Natural killer cell treated with Interleukin-12 subunit alpha and Interleukin-12 subunit beta and Interleukin-15 and Interleukin-18, amount 100 ng/mL, for 72 hours (primary cell): ENCODE measurements at regions not wholly inside any gene's neighbourhood (a gene's known extent, or its start where the extent isn't known, plus 50 kb on each side); places are given as distances from the start of the nearest gene placed in this dataset.

Experiments
- ATAC-seq, 2 donors: fragments of 150-1000 bp; cut with Tn5 transposase in 1 of 2; sonication (Bioruptor Pico), chemical (Tn5 transposase) in 1 of 2; 2 replicates each; pipeline ENCODE4 v1.10.0; 2021
- DNase-seq: peaks from one replicate; pipeline ENCODE4 v3.0.0; 2022; ENCODE audit warnings: low spot score
- H3K27ac Mint-ChIP-seq, 2 donors: 1 replicate in 1 of 2; 2 replicates in 1 of 2; pipeline ENCODE4 v1.8.0; 2022; ENCODE audit warnings: mixed read lengths in 2 of 2, mild to moderate bottlenecking in 1 of 2, moderate library complexity in 1 of 2
- H3K27me3 Mint-ChIP-seq, 2 donors: 1 replicate in 1 of 2; 2 replicates in 1 of 2; pipeline ENCODE4 v1.8.0; 2022; ENCODE audit warnings: mixed read lengths in 2 of 2
- H3K36me3 Mint-ChIP-seq: one replicate; pipeline ENCODE4 v1.8.0; 2022; ENCODE audit warnings: mixed read lengths
- H3K4me1 Mint-ChIP-seq, 2 donors: 1 replicate in 1 of 2; 2 replicates in 1 of 2; pipeline ENCODE4 v1.8.0; 2022; ENCODE audit warnings: low read depth in 2 of 2, mixed read lengths in 2 of 2, mild to moderate bottlenecking in 1 of 2
- H3K4me3 Mint-ChIP-seq: one replicate; pipeline ENCODE4 v1.8.0; 2022; ENCODE audit warnings: mixed read lengths
- H3K9me3 Mint-ChIP-seq: 2 replicates; pipeline ENCODE4 v1.8.0; 2022; ENCODE audit warnings: mixed read lengths

DNA sequence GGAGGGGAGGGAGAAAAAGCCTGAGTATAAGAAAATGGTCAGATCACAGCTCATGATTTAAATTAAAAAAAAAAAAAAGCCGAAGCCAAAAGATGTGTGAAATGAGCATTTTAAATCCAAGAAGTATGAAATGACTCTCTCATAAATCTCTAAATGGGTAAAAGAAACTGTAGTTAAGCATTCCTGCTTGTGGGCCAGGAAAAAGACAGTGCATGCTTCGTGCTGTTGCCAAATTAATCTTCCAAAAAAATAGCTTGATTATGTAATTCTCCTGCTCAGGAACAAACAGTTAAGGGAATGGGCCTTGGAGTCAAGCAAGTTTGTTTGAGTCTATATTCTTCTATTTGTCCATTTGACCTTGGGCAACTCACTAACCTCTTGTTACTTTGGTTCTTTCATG, 325.4 kb upstream of the SEL1L start:
- DNase-seq, result no peak
- Mint-ChIP-seq H3K36me3 (peaks cover 12% of the 10 kb centered on the region), H3K27me3 (no peaks in the 10 kb centered on the region), H3K4me1 (no peaks in the 10 kb centered on the region), H3K9me3 (peaks cover 21% of the 10 kb centered on the region), H3K4me3 (no peak overlapping the region), H3K27ac (no peak overlapping the region)
- no peak for ATAC-seq

- no peak for ATAC-seq
- Mint-ChIP-seq H3K4me1 (no peaks in the 10 kb centered on the region), H3K4me3 (no peak overlapping the region), H3K9me3 (peaks cover 12% of the 10 kb centered on the region), H3K27ac (no peak overlapping the region), H3K27me3 (no peaks in the 10 kb centered on the region), H3K36me3 (no peaks in the 10 kb centered on the region)
- no peak for DNase-seq
These were observed 334.5 kb upstream of the SEL1L start for GRCh38 chr14:81868172-81868571.

DNA sequence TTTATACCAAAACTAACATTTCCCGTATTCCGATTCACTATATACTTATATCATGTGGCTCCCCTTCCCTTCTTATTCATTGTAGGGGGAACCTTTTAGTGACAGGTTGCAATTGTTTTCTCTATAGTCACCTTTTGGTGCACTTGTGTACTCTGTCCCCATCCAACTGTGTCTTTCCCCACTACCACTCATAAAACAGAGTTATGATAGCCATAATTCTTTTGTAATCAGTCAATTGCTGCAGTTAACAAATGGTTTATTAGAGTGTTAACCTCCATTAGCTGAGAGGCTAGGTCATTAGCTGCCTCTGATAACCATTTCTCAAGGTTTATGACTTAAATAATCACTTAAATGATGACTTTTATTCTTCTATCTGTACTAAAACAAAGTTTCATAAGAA, 338.1 kb upstream of the SEL1L start:
- H3K27me3 Mint-ChIP-seq, result no peaks in the 10 kb centered on the region
- H3K36me3 Mint-ChIP-seq, result peaks cover 8% of the 10 kb centered on the region
- no peak overlapping the region for H3K27ac Mint-ChIP-seq
- ATAC-seq (no peak), DNase-seq (no peak)
- peaks cover 15% of the 10 kb centered on the region for H3K9me3 Mint-ChIP-seq
- no peaks in the 10 kb centered on the region for H3K4me1 Mint-ChIP-seq
- no peak overlapping the region for H3K4me3 Mint-ChIP-seq

DNA sequence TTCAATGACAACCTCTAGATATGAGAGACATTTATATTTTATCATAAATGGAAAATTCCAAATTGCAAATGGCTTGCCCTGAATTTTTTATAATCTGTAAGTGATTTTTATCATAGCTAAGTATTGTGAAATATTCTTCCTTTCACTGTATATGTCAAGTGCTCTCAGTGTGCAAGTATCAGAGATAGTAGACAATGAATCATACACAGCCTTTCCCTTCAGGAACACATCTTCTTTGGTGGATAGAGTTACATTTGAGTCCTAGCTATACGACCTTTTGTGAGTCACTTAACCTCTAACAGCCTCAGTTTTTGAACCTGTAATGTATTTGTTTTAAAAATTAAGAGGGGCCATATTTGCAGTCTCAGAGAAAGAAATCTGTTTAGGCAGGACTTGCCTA, 350.7 kb upstream of the SEL1L start:
- Mint-ChIP-seq H3K4me1 (no peaks in the 10 kb centered on the region), H3K4me3 (no peak overlapping the region), H3K27ac (no peak overlapping the region)

DNA sequence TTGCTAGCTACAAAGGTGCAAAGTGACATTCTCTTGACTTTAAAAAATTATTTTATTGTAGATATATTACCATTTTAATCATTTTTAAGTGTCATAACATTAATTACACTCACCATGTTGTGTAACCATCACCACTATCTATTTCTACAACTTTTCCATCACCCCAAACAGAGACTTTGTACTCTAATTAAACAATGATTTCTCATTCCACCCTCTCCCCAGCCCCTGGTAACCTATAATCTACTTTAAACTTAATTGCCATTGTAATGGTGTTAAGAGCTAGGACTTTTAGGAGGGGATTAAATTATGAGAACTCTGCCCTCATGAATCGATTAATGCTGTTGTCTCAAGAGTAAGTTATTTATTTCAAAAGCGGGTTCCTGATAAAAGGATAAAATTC, 352.9 kb upstream of the SEL1L start:
- DNase-seq (no peak), ATAC-seq (no peak)
- H3K4me1 Mint-ChIP-seq, result no peaks in the 10 kb centered on the region
- H3K4me3 Mint-ChIP-seq, result no peak overlapping the region
- no peaks in the 10 kb centered on the region for H3K36me3 Mint-ChIP-seq
- H3K27ac Mint-ChIP-seq, result no peak overlapping the region
- peaks cover 5% of the 10 kb centered on the region for H3K9me3 Mint-ChIP-seq
- H3K27me3 Mint-ChIP-seq, result no peaks in the 10 kb centered on the region

More for the DNA sequence above, 350.7 kb upstream of the SEL1L start:
- no peak for ATAC-seq
- Mint-ChIP-seq H3K27me3 (no peaks in the 10 kb centered on the region), H3K36me3 (no peaks in the 10 kb centered on the region), H3K9me3 (peaks cover 3% of the 10 kb centered on the region)
- no peak for DNase-seq

GRCh38 chr14:81889529-81889928, 355.9 kb upstream of the SEL1L start:
- H3K4me1 Mint-ChIP-seq, result no peaks in the 10 kb centered on the region
- no peak overlapping the region for H3K27ac Mint-ChIP-seq
- no peak for ATAC-seq
- no peak for DNase-seq
- H3K36me3 Mint-ChIP-seq, result no peaks in the 10 kb centered on the region
- H3K9me3 Mint-ChIP-seq, result peaks cover 16% of the 10 kb centered on the region
- no peak overlapping the region for H3K4me3 Mint-ChIP-seq
- no peaks in the 10 kb centered on the region for H3K27me3 Mint-ChIP-seq

DNA sequence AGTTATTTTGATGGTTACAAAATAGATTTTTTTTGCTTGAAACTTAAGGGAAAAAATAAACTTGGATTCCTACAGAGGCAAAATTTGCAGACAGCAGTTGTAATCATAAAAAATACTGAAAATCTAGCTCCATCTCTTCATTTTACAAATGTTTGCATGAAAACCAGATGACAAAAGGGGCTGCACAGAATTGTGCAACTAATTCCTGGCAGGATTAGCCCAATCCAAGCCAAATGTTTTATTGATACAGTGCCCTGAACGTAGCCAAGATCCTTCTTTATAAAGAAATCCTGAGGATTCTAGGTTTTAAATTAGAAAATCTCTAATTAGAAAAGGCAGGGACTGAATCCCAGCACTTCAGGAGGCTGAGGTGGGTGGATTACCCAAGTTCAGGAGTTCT, 356.4 kb upstream of the SEL1L start:
- no peak overlapping the region for H3K27ac Mint-ChIP-seq
- no peak for DNase-seq
- H3K36me3 Mint-ChIP-seq, result no peaks in the 10 kb centered on the region
- no peak for ATAC-seq
- no peak overlapping the region for H3K4me3 Mint-ChIP-seq
- H3K27me3 Mint-ChIP-seq, result no peaks in the 10 kb centered on the region
- no peaks in the 10 kb centered on the region for H3K4me1 Mint-ChIP-seq
- H3K9me3 Mint-ChIP-seq, result peaks cover 16% of the 10 kb centered on the region

DNA sequence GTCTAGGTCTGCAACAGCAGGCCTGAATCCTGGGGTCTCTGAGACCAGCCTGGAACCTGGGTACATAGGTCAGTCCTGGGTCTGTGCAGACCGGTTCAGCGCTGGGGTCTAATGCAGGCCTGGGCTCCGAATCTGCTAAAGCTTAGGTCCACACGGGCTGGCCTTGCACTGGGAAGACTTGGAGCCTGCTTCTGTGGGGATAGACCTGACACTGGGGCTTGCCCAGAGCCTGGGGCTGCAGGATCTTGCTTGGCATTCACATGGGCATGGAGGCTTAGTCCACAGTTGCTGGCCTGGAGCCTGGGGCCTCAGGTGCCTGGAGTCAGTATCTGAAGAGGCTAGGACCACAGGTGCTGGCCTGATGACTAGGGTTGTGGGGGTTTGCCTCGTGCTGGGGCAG, 369.8 kb upstream of the SEL1L start:
- Mint-ChIP-seq H3K4me1 (no peaks in the 10 kb centered on the region), H3K9me3 (peaks cover 23% of the 10 kb centered on the region), H3K36me3 (peaks cover 10% of the 10 kb centered on the region), H3K27me3 (no peaks in the 10 kb centered on the region), H3K27ac (no peak overlapping the region), H3K4me3 (no peak overlapping the region)
- DNase-seq (no peak), ATAC-seq (peak in 1 of 2 donors; percentile 13)

- no peaks in the 10 kb centered on the region for H3K27me3 Mint-ChIP-seq
- no peak overlapping the region for H3K4me3 Mint-ChIP-seq
- ATAC-seq (no peak), DNase-seq (no peak)
- H3K9me3 Mint-ChIP-seq, result no peaks in the 10 kb centered on the region
- no peak overlapping the region for H3K27ac Mint-ChIP-seq
- no peaks in the 10 kb centered on the region for H3K4me1 Mint-ChIP-seq
- H3K36me3 Mint-ChIP-seq, result no peaks in the 10 kb centered on the region
These were observed 393.4 kb upstream of the SEL1L start for GRCh38 chr14:81927070-81927469.

GRCh38 chr14:81931828-81932227, 398.2 kb upstream of the SEL1L start:
- no peak for DNase-seq
- H3K36me3 Mint-ChIP-seq, result no peaks in the 10 kb centered on the region
- H3K9me3 Mint-ChIP-seq, result peaks cover 13% of the 10 kb centered on the region
- no peak overlapping the region for H3K27ac Mint-ChIP-seq
- H3K4me1 Mint-ChIP-seq, result no peaks in the 10 kb centered on the region
- no peak for ATAC-seq
- H3K4me3 Mint-ChIP-seq, result no peak overlapping the region
- H3K27me3 Mint-ChIP-seq, result no peaks in the 10 kb centered on the region

- Mint-ChIP-seq H3K27ac (no peak overlapping the region), H3K36me3 (no peaks in the 10 kb centered on the region), H3K4me1 (no peaks in the 10 kb centered on the region), H3K9me3 (peaks cover 28% of the 10 kb centered on the region), H3K27me3 (no peaks in the 10 kb centered on the region), H3K4me3 (no peak overlapping the region)
- DNase-seq, result no peak
- no peak for ATAC-seq
These were observed 402.7 kb upstream of the SEL1L start for GRCh38 chr14:81936348-81936747.

- H3K4me3 Mint-ChIP-seq, result no peak overlapping the region
- H3K4me1 Mint-ChIP-seq, result no peaks in the 10 kb centered on the region
- no peak overlapping the region for H3K27ac Mint-ChIP-seq
- H3K9me3 Mint-ChIP-seq, result peaks cover 28% of the 10 kb centered on the region
- no peak for DNase-seq
- no peaks in the 10 kb centered on the region for H3K36me3 Mint-ChIP-seq
- no peak for ATAC-seq
- no peaks in the 10 kb centered on the region for H3K27me3 Mint-ChIP-seq
These were observed 403.2 kb upstream of the SEL1L start for GRCh38 chr14:81936902-81937301.

GRCh38 chr14:81938341-81938740, 404.7 kb upstream of the SEL1L start:
- ATAC-seq (no peak), DNase-seq (no peak)
- no peaks in the 10 kb centered on the region for H3K27me3 Mint-ChIP-seq
- no peaks in the 10 kb centered on the region for H3K4me1 Mint-ChIP-seq
- no peaks in the 10 kb centered on the region for H3K36me3 Mint-ChIP-seq
- no peak overlapping the region for H3K27ac Mint-ChIP-seq
- no peak overlapping the region for H3K4me3 Mint-ChIP-seq
- peaks cover 24% of the 10 kb centered on the region for H3K9me3 Mint-ChIP-seq

DNA sequence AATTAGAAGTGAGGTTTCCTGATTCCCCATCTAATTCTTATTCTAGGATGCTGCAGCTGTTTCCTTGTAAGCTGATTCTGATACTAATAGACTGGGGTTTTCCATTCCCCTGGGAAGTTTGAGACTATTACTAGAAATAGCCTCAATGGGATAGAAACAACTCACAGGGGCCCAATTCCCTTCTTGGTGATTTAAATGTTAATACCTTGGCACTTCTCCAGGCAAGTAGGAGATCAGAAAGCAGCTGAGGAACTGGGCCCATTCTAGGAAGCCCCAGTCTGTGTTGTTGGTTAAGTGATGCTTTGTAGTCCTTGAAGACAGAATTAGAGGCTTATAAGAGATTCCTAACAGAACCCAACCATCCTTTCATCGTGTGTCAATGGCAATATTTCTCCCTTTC, 407.0 kb upstream of the SEL1L start:
- ATAC-seq (no peak), DNase-seq (no peak)
- Mint-ChIP-seq H3K4me1 (no peaks in the 10 kb centered on the region), H3K4me3 (no peak overlapping the region), H3K27me3 (no peaks in the 10 kb centered on the region), H3K36me3 (no peaks in the 10 kb centered on the region), H3K9me3 (peaks cover 24% of the 10 kb centered on the region), H3K27ac (no peak overlapping the region)

DNA sequence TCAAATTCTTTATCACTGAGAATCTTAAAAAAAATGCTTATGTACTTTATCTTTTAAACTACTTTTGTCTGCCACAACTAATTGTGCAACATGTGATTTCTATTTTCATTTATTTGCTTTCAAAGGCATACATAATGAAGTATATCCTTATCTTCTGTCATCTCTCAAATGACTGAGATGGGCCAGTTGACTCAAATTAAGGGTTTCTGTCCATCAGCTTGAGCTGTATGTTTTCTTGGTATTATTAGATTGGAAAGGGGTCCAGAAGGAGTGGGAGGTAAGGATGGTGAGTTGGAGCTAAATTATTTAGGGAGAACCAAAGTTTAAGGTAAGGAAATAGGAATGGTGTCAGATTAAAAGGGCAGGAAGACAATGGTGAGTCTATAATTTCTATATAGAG, 408.4 kb upstream of the SEL1L start:
- ATAC-seq, result no peak
- Mint-ChIP-seq H3K27ac (no peak overlapping the region), H3K9me3 (peaks cover 18% of the 10 kb centered on the region), H3K4me1 (no peaks in the 10 kb centered on the region), H3K4me3 (no peak overlapping the region), H3K36me3 (no peaks in the 10 kb centered on the region), H3K27me3 (no peaks in the 10 kb centered on the region)
- DNase-seq, result no peak
